NCI-H1105 treated with DMSO at 0.1 percent for 48 hours (cell line): ENCODE measurements at regions not wholly inside any gene's neighbourhood (a gene's known extent, or its start where the extent isn't known, plus 50 kb on each side); places are given as distances from the start of the nearest gene placed in this dataset.
"Not testable (repeated sequence)": the region's sequence is repeated elsewhere in the genome, so short reads cannot be mapped to it uniquely, and the experiment has no call there.

ENCODE experiments used
- DNase-seq: peaks from one replicate; lab custom pipeline; 2025; lab: John Stamatoyannopoulos, UW

DNA sequence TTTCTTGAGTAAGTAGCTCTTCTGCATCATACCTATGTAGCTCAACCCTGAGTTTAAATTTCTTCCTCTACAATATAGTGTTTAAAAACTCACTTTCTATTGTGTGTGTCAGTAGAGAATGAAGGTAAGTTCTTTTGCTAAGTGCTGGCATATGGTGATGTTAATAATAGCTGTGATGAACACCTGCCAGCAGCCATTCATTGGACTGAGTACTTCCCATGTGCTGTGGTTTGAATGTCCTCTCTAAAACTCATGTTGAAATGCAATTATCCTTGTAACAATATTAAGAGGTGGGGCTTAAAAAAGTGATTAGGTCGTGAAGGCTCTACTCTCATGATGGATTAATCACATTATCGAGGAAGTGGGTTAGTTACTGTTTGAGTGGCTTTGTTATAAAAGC lies 645.2 kb upstream of the RGMB start:
- DNase-seq = no peak

GRCh38 chr5:98128846-98129245 lies 644.6 kb upstream of the RGMB start:
- DNase-seq = no peak

DNA sequence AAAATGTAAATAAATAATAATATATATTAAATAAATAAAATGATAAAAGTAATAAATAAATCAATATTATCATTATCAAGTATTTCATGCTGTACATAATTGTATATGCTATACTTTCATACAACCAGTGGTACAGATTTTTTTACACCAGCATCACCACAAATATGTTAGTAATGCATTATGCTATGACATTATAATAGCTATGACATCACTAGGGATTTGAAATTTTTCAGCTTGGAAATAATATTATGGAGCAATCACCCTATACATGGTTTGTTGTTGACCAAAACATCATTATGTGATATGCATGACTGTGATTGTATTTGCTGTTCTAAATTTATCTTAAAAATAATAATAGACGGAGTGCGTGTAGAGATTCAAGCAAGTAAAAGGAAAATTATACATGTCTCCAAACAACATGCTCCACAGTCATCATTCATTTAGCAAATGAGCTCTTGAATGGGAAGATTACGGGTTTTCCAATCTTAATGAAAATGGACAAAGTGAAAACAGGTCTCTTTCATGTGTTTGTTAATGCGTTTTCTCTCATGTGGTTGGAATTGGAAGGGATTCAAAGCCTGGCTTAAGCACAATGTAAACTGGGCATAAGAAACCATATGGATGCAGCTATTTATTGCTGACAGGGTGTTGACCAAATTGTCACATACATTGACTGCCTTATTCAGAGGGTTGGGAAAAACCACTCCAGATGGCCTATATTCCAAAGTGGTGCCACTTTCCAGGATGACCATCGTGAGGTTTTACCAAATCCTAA lies 643.0 kb upstream of the RGMB start:
- no peak for DNase-seq

DNA sequence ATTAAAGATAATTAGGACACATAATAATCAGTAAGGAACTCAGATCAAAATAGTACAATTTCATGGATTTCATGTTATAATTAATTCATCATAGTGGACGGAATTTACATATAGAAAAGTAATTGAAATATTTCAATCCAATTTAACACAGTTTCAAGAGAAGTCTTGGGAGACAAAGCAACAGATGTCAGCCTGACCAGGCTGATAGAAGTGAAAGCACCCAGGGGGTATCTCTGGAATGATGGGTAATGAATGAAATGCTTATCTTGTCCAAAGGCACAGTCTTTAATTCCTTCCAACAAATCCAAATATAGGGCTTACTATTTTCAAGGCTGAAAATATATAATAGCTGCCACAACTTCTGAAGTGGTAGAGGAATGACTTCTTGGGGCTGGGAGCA lies 629.3 kb upstream of the RGMB start:
- no peak for DNase-seq

DNA sequence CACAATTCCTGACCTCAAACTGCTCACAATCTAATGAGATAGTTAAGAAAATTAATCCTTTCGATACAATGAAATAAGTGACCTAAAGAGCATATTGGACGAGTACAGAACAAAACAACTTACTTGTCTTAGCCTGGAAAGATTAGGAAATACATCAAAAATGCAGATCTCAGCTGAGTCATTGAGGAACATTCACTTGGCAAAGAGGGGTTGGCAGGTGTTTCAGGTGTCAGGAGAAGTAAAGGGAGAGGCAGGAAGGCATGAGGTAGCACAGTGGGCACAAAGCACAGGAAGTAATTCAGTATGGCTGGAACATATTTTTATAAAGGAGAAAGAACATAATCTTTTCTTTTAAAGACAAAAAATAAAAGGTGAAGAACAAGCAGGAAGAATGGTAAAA lies 628.8 kb upstream of the RGMB start:
- no peak for DNase-seq

GRCh38 chr5:98157368-98157767 lies 616.1 kb upstream of the RGMB start:
- no peak for DNase-seq

DNA sequence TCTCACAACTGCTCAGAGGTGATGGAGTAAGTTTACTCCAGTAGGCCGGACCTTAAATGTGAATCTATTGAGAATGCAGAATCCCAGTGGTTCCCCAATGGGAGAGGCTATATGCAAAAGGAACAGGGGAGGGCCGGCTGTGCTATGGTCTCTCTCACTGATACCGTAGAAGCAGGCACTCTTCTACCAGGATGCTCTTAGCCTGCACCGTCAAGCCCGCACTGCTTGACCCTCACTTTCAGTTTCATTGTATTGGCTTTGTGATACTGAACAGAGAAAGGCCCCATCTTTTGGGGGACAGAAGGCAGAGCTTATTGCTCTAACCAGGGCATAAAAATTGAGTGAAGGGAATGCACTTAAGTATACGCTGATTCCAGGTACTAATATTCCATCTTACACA lies 615.0 kb upstream of the RGMB start:
- DNase-seq = no peak

- peak; percentile 43 for DNase-seq
Observed at GRCh38 chr5:98163796-98164493, 609.5 kb upstream of the RGMB start.

GRCh38 chr5:98168871-98169270 lies 604.6 kb upstream of the RGMB start:
- no peak for DNase-seq

- DNase-seq = no peak
Observed at GRCh38 chr5:98170994-98171393, 602.5 kb upstream of the RGMB start.

- DNase-seq = no peak
Observed at GRCh38 chr5:98173334-98173733, 600.1 kb upstream of the RGMB start.

DNA sequence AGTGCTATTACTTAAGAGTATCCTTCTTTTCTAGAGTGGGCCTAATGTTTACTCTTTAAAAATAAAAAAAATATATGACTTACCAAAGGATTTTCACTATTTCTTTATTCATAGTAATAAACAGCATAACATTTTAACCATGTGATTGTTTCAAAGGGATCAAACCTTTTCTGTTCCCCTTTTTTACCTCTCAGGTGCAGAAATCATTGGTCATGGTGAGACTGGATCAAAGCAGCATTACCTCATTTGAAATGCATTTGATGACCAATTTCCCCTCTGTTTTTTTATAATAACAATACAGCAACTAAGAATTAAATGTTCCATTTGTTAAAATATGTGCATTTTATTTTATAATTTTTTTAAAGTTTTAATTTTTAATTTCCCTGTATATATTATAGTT lies 598.0 kb upstream of the RGMB start:
- DNase-seq = no peak

DNA sequence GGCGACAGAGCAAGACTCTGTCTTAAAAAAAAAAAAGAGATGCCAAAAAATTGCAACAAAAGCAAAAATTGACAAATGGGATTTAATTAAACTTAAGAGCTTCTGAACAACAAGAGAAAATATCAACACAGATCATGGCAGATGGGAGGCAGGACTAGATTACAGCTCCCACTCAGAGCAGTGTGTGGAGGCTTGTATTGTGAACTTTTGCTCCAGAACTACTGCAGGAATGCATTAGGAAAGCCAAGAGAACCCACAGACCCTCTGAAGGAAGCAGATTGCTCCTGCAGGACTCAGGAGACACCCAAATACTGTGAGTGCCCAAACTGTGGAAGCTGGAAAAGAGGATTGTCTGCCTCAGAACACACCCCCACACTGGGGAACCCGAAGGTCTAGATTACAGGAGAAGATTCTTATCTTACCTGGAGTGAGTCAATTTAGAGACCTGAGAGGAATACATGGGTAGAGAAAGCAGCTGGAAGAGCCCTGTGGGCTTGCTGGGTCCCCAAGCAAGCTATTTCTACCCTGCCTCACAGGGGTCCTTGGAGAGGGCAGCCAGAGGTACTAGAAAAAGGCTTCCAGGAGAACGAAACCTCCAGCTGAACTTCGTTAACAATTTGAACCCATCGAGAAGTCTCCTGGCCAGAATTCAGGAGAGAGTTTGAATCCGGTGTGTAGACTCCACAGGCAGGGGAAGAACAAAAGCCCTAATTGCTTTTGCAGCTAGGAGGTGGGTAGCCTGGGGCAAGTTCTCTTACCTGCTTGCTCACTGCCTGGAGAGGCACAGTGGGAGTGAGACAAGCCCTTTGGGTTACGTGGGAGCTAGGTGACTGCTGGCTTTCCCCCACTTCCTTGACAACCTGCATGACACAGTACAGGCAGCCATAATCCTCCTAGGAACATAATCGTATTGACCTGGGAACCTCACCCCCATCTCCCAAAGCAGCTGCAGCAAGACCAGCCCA lies 593.4 kb upstream of the RGMB start:
- DNase-seq = no peak

- DNase-seq = no peak
Observed at GRCh38 chr5:98186128-98186527, 587.3 kb upstream of the RGMB start.

DNA sequence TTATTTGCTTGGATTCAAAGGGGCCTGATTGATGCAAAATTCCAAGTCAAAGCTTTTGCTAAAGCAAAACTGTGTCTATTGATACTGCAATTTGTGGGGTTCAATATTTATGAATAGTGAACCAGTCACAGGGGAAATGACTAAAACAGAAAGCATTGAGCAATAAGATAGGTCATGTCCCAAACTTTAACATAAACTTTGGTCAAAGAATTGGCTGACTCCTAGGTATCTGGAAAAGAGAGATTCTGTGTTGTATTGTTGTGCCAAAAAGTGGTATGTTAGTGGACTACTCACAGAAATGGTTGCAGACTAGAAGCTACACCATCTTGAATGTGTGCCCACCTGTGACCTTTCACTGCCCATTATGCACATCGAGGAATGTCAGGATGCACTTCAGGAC lies 585.5 kb upstream of the RGMB start:
- DNase-seq = no peak

- not testable (repeated sequence) for DNase-seq
Observed at GRCh38 chr5:98190344-98190743, 583.1 kb upstream of the RGMB start.

- no peak for DNase-seq
Observed at GRCh38 chr5:98193921-98194760, 579.3 kb upstream of the RGMB start.

- DNase-seq = no peak
Observed at GRCh38 chr5:98200726-98201541, 572.5 kb upstream of the RGMB start.

- no peak for DNase-seq
Observed at GRCh38 chr5:98204798-98205197, 568.7 kb upstream of the RGMB start.

- DNase-seq = peak; percentile 38
Observed at GRCh38 chr5:98205691-98206461, 567.6 kb upstream of the RGMB start.
